Activated B cell treated with CpG ODN at 0.5 μM for 24 hours (primary cell): ENCODE measurements at regions not wholly inside any gene's neighbourhood (a gene's known extent, or its start where the extent isn't known, plus 50 kb on each side); places are given as distances from the start of the nearest gene placed in this dataset.

Source experiments
- ATAC-seq: fragments of 200-7000 bp; cut with Tn5 transposase; one replicate; pipeline ENCODE4 v1.10.0; 2021; ENCODE audit warnings: low read depth, mild to moderate bottlenecking, moderate library complexity
- CTCF ChIA-PET: fragments of 350-600 bp; sonication (Branson Sonifier 250); formaldehyde crosslinking; loops from one replicate; lab custom pipeline; 2021; ENCODE audit warnings: antibody characterized with exemption; lab: Charles Lee
- POLR2A ChIA-PET: fragments of 350-600 bp; sonication (Branson Sonifier 250); formaldehyde crosslinking; loops from one replicate; lab custom pipeline; 2021; ENCODE audit warnings: antibody characterized with exemption; lab: Charles Lee
- DNase-seq: peaks from one replicate; pipeline ENCODE4 v3.0.0; 2022
- H3K27ac Mint-ChIP-seq: one replicate; pipeline ENCODE4 v1.8.0; 2020; ENCODE audit warnings: mixed read lengths
- H3K27me3 Mint-ChIP-seq: one replicate; pipeline ENCODE4 v1.8.0; 2021; ENCODE audit warnings: mixed read lengths
- H3K36me3 Mint-ChIP-seq: one replicate; pipeline ENCODE4 v1.8.0; 2021; ENCODE audit warnings: low read depth, mixed read lengths
- H3K4me1 Mint-ChIP-seq: one replicate; pipeline ENCODE4 v1.8.0; 2021; ENCODE audit warnings: mixed read lengths
- H3K4me3 Mint-ChIP-seq: one replicate; pipeline ENCODE4 v1.8.0; 2020; ENCODE audit warnings: mild to moderate bottlenecking, mixed read lengths
- H3K9me3 Mint-ChIP-seq: one replicate; pipeline ENCODE4 v1.8.0; 2020; ENCODE audit warnings: mixed read lengths
- CTCF ChIP-seq: fragments of 200-600 bp; IDR thresholded peaks from one replicate; pipeline ENCODE4 v1.8.0; 2022; ENCODE audit warnings: antibody characterized with exemption, mild to moderate bottlenecking
- intact Hi-C: fragments of 100-400 bp; cut with micrococcal nuclease; formaldehyde crosslinking; loops from one replicate; pipeline ENCODE4 v1.15.1; 2024

- intact Hi-C loops, result no loop called here
- POLR2A ChIA-PET, result no interaction called here
- Mint-ChIP-seq H3K9me3 (no peaks in the 10 kb centered on the region), H3K27me3 (peaks cover 3% of the 10 kb centered on the region), H3K4me1 (no peaks in the 10 kb centered on the region), H3K4me3 (no peak overlapping the region), H3K27ac (no peak overlapping the region), H3K36me3 (no peaks in the 10 kb centered on the region)
- TF ChIP-seq CTCF, result no peak
- no peak for ATAC-seq
- no peak for DNase-seq
- CTCF ChIA-PET, result no interaction called here
Measured at GRCh38 chr5:178788381-178789085, 58.1 kb upstream of the ZNF354A start.

GRCh38 chr5:178787889-178788288 lies 57.4 kb upstream of the ZNF354A start:
- ChIA-PET CTCF (no interaction called here), POLR2A (no interaction called here)
- no peak for TF ChIP-seq CTCF
- no peak overlapping the region for H3K27ac Mint-ChIP-seq
- H3K27me3 Mint-ChIP-seq, result peaks cover 3% of the 10 kb centered on the region
- no peaks in the 10 kb centered on the region for H3K36me3 Mint-ChIP-seq
- ATAC-seq (no peak), DNase-seq (no peak)
- no peaks in the 10 kb centered on the region for H3K9me3 Mint-ChIP-seq
- no peak overlapping the region for H3K4me3 Mint-ChIP-seq
- no peaks in the 10 kb centered on the region for H3K4me1 Mint-ChIP-seq
- intact Hi-C loops, result no loop called here

GRCh38 chr5:178786859-178787499 lies 56.5 kb upstream of the ZNF354A start:
- no peaks in the 10 kb centered on the region for H3K9me3 Mint-ChIP-seq
- intact Hi-C loops, result no loop called here
- no peaks in the 10 kb centered on the region for H3K36me3 Mint-ChIP-seq
- no peak for TF ChIP-seq CTCF
- POLR2A ChIA-PET, result no interaction called here
- H3K27ac Mint-ChIP-seq, result no peak overlapping the region
- CTCF ChIA-PET, result no interaction called here
- H3K4me3 Mint-ChIP-seq, result no peak overlapping the region
- H3K27me3 Mint-ChIP-seq, result peaks cover 3% of the 10 kb centered on the region
- no peaks in the 10 kb centered on the region for H3K4me1 Mint-ChIP-seq
- ATAC-seq, result no peak
- no peak for DNase-seq

- ChIA-PET POLR2A (no interaction called here), CTCF (no interaction called here)
- H3K4me3 Mint-ChIP-seq, result no peak overlapping the region
- no peak for TF ChIP-seq CTCF
- peaks cover 3% of the 10 kb centered on the region for H3K27me3 Mint-ChIP-seq
- DNase-seq, result no peak
- H3K9me3 Mint-ChIP-seq, result no peaks in the 10 kb centered on the region
- no peaks in the 10 kb centered on the region for H3K36me3 Mint-ChIP-seq
- no peak overlapping the region for H3K27ac Mint-ChIP-seq
- H3K4me1 Mint-ChIP-seq, result no peaks in the 10 kb centered on the region
- intact Hi-C loops, result no loop called here
- ATAC-seq, result no peak
Measured at GRCh38 chr5:178786417-178786816, 56.0 kb upstream of the ZNF354A start.

- ChIA-PET POLR2A (no interaction called here), CTCF (no interaction called here)
- no peak for DNase-seq
- TF ChIP-seq CTCF, result no peak
- Mint-ChIP-seq H3K36me3 (no peaks in the 10 kb centered on the region), H3K4me3 (no peak overlapping the region), H3K27me3 (peaks cover 3% of the 10 kb centered on the region), H3K27ac (no peak overlapping the region), H3K4me1 (no peaks in the 10 kb centered on the region), H3K9me3 (no peaks in the 10 kb centered on the region)
- ATAC-seq, result no peak
- intact Hi-C loops, result no loop called here
Measured at GRCh38 chr5:178785999-178786398, 55.5 kb upstream of the ZNF354A start.
